ENCODE measurements at regions not wholly inside any gene's neighbourhood (a gene's known extent, or its start where the extent isn't known, plus 50 kb on each side); places are given as distances from the start of the nearest gene placed in this dataset.
A peak's percentile ranks its signal among the peaks of the same experiment; 100 is the strongest.

DNA sequence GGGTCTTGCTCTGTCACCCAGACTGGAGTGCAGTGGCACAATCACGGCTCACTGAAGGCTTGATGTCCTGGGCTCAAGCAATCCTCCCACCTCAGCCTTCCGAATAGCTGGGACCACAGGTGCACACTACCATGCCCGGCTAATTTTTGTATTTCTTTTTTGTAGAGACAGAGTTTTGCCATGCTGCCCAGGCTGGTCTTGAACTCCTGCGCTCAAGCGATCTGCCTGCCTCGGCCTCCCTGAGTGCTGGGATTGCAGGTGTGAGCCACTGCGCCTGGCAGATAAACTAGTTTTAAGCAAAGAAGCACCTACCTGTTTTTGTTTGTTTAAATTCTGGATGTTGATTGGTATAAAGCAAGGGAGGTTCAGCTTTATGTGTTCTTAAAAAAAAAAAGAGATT lies 170.6 kb upstream of the GOLIM4 start:
- DNase-seq (no peak), ATAC-seq (ENCODE audit: low read depth) (no peak)
- H3K27ac Mint-ChIP-seq = no peak overlapping the region
- H3K27me3 Mint-ChIP-seq = peaks cover 1% of the 10 kb centered on the region
- POLR2A ChIA-PET = no interaction called here
- H3K4me1 Mint-ChIP-seq = no peaks in the 10 kb centered on the region
- no peaks in the 10 kb centered on the region for H3K9me3 Mint-ChIP-seq
- no peaks in the 10 kb centered on the region for H3K36me3 Mint-ChIP-seq
- H3K4me3 Mint-ChIP-seq = no peak overlapping the region

DNA sequence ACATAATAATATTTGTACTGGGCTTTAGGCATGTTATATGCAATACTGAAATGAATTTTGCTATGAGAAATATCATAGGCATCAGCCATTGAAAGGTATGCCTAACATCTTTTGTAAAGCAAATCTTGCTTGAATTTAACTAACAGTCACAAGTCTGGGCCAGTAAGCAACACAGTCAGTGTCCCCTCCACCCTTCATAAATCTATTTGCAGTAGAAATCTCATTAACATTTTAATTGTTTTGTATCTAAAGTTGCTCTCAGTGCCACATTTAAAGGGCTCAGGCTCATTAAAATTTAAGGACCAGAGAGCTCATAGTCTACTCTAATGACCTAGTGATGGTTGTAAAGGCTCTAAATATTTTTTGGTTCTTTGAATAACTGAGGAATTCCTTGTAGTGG lies 167.2 kb upstream of the GOLIM4 start:
- Mint-ChIP-seq H3K27me3 (peaks cover 1% of the 10 kb centered on the region), H3K27ac (no peak overlapping the region), H3K4me1 (no peaks in the 10 kb centered on the region), H3K4me3 (no peak overlapping the region), H3K36me3 (no peaks in the 10 kb centered on the region), H3K9me3 (no peaks in the 10 kb centered on the region)
- no peak for DNase-seq
- POLR2A ChIA-PET = no interaction called here
- no peak for ATAC-seq (ENCODE audit: low read depth)

DNA sequence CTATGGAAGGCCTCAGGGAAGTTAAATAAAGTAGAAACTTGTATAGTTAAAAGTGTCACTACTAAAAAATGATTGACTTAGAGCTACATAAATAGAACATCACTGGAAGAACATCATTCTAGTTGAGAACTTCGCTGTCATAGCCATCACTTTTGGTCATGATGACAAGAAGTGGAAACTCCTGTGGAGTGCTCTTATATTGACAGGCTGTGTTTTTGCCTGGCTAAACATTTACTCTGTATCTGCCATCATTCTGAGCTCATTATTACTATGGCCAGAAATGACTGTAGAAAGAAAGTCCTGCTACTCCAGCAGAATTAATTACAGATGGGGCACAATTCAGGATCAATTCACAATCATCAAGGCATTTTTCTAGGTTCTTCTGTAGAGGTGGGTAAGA lies 165.1 kb upstream of the GOLIM4 start:
- no peaks in the 10 kb centered on the region for H3K4me1 Mint-ChIP-seq
- no peak for ATAC-seq (ENCODE audit: low read depth)
- H3K27me3 Mint-ChIP-seq = peaks cover 1% of the 10 kb centered on the region
- no peak overlapping the region for H3K4me3 Mint-ChIP-seq
- H3K9me3 Mint-ChIP-seq = no peaks in the 10 kb centered on the region
- no peaks in the 10 kb centered on the region for H3K36me3 Mint-ChIP-seq
- no peak overlapping the region for H3K27ac Mint-ChIP-seq
- no peak for DNase-seq
- POLR2A ChIA-PET = no interaction called here

DNA sequence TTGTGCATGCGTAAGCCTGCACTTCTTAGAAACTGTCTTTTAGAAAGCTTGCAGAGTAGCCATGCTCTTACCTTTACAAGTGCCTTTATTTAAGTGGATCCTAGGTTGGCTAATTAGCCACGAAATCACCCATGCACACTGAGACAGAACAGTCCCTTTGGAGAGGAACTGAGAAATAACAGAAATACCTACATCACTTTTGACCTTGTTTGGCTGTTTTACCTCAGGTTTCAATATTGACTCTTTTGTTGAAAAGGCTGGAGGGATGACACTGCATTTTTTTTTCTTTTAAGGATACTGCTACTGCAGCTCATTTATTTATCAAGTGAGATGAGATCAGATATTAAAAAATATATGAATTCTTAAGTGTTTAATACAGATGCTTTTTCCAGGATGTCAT lies 155.6 kb upstream of the GOLIM4 start:
- no peak for DNase-seq
- ATAC-seq (ENCODE audit: low read depth) = no peak
- peaks cover 12% of the 10 kb centered on the region for H3K4me1 Mint-ChIP-seq
- no peaks in the 10 kb centered on the region for H3K36me3 Mint-ChIP-seq
- peaks cover 6% of the 10 kb centered on the region for H3K9me3 Mint-ChIP-seq
- POLR2A ChIA-PET = no interaction called here
- H3K27ac Mint-ChIP-seq = no peak overlapping the region
- no peak overlapping the region for H3K4me3 Mint-ChIP-seq
- peaks cover 46% of the 10 kb centered on the region for H3K27me3 Mint-ChIP-seq

- DNase-seq = no peak
- Mint-ChIP-seq H3K4me3 (peak overlapping the region; percentile 66), H3K9me3 (peaks cover 6% of the 10 kb centered on the region), H3K36me3 (no peaks in the 10 kb centered on the region), H3K4me1 (peaks cover 12% of the 10 kb centered on the region), H3K27ac (no peak overlapping the region), H3K27me3 (peaks cover 51% of the 10 kb centered on the region)
- POLR2A ChIA-PET = no interaction called here
- ATAC-seq (ENCODE audit: low read depth) = no peak
These were observed 154.7 kb upstream of the GOLIM4 start for GRCh38 chr3:168250415-168250861.

- peak overlapping the region; percentile 66 for H3K4me3 Mint-ChIP-seq
- DNase-seq (peak; percentile 58), ATAC-seq (ENCODE audit: low read depth) (peak; percentile 80)
- peaks cover 55% of the 10 kb centered on the region for H3K27me3 Mint-ChIP-seq
- H3K36me3 Mint-ChIP-seq = no peaks in the 10 kb centered on the region
- peaks cover 2% of the 10 kb centered on the region for H3K9me3 Mint-ChIP-seq
- POLR2A ChIA-PET = no interaction called here
- H3K4me1 Mint-ChIP-seq = peaks cover 12% of the 10 kb centered on the region
- H3K27ac Mint-ChIP-seq = no peak overlapping the region
These were observed 154.1 kb upstream of the GOLIM4 start for GRCh38 chr3:168249550-168250414.

DNA sequence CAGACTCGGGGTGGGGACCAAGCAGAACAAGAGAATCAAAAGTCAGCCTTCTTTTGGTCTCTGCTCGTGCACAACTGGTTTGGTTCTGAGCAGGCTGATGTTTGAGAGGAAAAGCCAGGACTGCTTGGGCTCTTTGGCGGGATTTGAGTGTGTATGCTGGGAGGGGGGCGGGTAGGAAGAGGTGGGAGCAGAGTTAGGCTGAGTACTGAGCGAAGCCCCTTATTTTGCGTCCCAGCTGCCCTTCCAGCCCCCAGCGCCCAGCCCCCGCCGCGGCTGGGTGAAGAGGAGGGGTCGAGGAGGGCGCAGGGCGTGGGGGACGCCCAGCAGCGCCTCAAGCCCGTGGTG lies 153.5 kb upstream of the GOLIM4 start:
- peaks cover 60% of the 10 kb centered on the region for H3K27me3 Mint-ChIP-seq
- no peaks in the 10 kb centered on the region for H3K36me3 Mint-ChIP-seq
- H3K9me3 Mint-ChIP-seq = no peaks in the 10 kb centered on the region
- DNase-seq (no peak), ATAC-seq (ENCODE audit: low read depth) (no peak)
- no peak overlapping the region for H3K27ac Mint-ChIP-seq
- peak overlapping the region; percentile 73 for H3K4me3 Mint-ChIP-seq
- peaks cover 12% of the 10 kb centered on the region for H3K4me1 Mint-ChIP-seq
- POLR2A ChIA-PET = no interaction called here

DNA sequence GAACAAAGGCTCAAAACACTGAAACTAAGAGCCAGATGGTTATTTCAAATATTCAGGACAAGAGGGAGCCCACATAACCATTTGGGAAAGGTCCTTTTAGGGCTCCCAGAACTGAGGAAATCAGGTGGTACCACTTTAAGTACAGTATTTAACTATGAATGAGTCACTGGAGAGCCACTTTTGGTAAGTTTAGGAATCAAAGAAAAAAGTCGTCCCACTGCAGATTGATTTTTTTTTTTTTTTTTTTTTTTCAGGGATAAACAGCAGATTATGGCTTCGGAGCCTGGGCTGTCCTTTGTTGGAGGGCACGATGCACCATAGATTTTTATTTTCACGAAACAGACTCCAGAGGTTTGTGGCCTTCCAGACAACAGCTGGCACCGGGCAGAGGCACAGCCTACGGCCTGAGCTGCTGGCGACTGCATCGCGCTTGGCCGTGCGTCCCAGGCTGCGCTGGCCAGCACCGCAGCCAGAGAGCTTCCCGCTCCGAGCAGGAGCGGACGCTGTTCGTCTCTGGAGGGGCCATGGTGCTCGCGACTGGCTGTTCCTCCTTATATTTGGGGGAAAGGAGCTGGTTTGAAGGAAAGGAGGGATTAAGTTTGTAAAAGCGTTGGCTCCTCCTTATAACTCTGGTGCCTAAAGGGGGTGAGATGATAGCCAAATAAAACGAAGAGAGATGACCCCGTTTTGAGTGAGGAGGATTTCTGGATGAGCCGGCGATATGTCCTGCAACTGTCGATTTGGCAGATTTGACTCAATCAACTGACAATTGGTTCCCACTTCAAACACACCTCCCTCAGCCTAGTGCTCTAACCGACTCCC lies 152.9 kb upstream of the GOLIM4 start:
- POLR2A ChIA-PET = no interaction called here
- H3K27ac Mint-ChIP-seq = no peak overlapping the region
- peak overlapping the region; percentile 73 for H3K4me3 Mint-ChIP-seq
- ATAC-seq (ENCODE audit: low read depth) (no peak), DNase-seq (no peak)
- H3K9me3 Mint-ChIP-seq = no peaks in the 10 kb centered on the region
- peaks cover 12% of the 10 kb centered on the region for H3K4me1 Mint-ChIP-seq
- H3K27me3 Mint-ChIP-seq = peaks cover 60% of the 10 kb centered on the region
- H3K36me3 Mint-ChIP-seq = no peaks in the 10 kb centered on the region

GRCh38 chr3:168241156-168241555 lies 145.4 kb upstream of the GOLIM4 start:
- no peak for DNase-seq
- Mint-ChIP-seq H3K27me3 (peaks cover 19% of the 10 kb centered on the region), H3K4me3 (no peak overlapping the region), H3K27ac (no peak overlapping the region), H3K4me1 (no peaks in the 10 kb centered on the region), H3K36me3 (no peaks in the 10 kb centered on the region), H3K9me3 (no peaks in the 10 kb centered on the region)
- ATAC-seq (ENCODE audit: low read depth) = no peak
- POLR2A ChIA-PET = no interaction called here

GRCh38 chr3:168239287-168239686 lies 143.6 kb upstream of the GOLIM4 start:
- Mint-ChIP-seq H3K9me3 (no peaks in the 10 kb centered on the region), H3K4me3 (no peak overlapping the region), H3K4me1 (no peaks in the 10 kb centered on the region), H3K36me3 (no peaks in the 10 kb centered on the region), H3K27ac (no peak overlapping the region), H3K27me3 (peaks cover 6% of the 10 kb centered on the region)
- ATAC-seq (ENCODE audit: low read depth) (no peak), DNase-seq (no peak)
- POLR2A ChIA-PET = no interaction called here

DNA sequence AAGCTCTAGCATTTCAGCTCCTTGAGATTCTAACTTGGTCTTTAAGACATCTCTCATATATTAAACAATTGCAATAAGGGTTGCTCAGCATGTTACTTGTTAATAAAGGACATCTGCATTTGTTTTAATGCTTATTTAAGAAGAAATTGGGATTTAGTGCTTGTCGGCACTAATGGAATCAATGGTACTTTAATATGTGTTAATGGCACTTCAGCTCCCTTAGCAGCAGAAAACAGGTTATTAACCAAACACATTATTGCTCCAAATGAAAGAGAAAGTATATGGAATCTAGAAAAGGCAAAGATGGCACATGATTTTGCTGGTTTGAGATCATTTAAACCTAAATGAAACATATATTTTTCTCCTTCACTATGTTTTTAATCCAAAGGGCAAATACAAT lies 137.3 kb upstream of the GOLIM4 start:
- ATAC-seq (ENCODE audit: low read depth) (no peak), DNase-seq (no peak)
- Mint-ChIP-seq H3K36me3 (no peaks in the 10 kb centered on the region), H3K9me3 (no peaks in the 10 kb centered on the region), H3K27ac (no peak overlapping the region), H3K4me1 (no peaks in the 10 kb centered on the region), H3K27me3 (peaks cover 4% of the 10 kb centered on the region), H3K4me3 (no peak overlapping the region)
- POLR2A ChIA-PET = no interaction called here

DNA sequence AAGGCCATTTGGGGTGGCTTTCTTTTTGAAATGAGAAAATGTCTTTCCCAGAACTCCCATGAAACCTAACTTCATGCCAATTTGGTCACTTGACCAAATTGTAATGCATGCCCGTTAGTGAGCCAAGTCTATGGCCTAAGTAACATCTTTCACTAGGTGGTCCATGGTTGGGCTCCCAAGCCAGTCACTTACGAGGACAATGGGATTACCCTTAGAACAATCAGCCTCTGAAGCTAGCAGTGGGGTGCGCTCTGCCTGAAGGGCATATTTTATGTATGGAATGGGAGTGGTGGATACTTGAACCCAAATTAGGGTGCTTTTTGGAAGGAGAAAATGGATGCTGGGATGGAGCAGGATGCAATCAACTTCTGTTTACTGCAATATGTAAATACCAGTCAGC lies 127.4 kb upstream of the GOLIM4 start:
- Mint-ChIP-seq H3K27me3 (peaks cover 6% of the 10 kb centered on the region), H3K36me3 (no peaks in the 10 kb centered on the region)
- no peak for ATAC-seq (ENCODE audit: low read depth)

GRCh38 chr3:168220556-168220955 lies 124.8 kb upstream of the GOLIM4 start:
- no peaks in the 10 kb centered on the region for H3K36me3 Mint-ChIP-seq
- ATAC-seq (ENCODE audit: low read depth) (no peak), DNase-seq (no peak)
- H3K9me3 Mint-ChIP-seq = no peaks in the 10 kb centered on the region
- POLR2A ChIA-PET = no interaction called here
- peaks cover 10% of the 10 kb centered on the region for H3K27me3 Mint-ChIP-seq
- H3K27ac Mint-ChIP-seq = no peak overlapping the region
- H3K4me1 Mint-ChIP-seq = no peaks in the 10 kb centered on the region
- H3K4me3 Mint-ChIP-seq = no peak overlapping the region

More for the DNA sequence above, 127.4 kb upstream of the GOLIM4 start:
- no peak overlapping the region for H3K27ac Mint-ChIP-seq
- no peaks in the 10 kb centered on the region for H3K9me3 Mint-ChIP-seq
- no peaks in the 10 kb centered on the region for H3K4me1 Mint-ChIP-seq
- no peak for DNase-seq
- H3K4me3 Mint-ChIP-seq = no peak overlapping the region
- POLR2A ChIA-PET = no interaction called here

- no peak for DNase-seq
- Mint-ChIP-seq H3K27me3 (peaks cover 10% of the 10 kb centered on the region), H3K4me3 (no peak overlapping the region), H3K27ac (no peak overlapping the region), H3K9me3 (no peaks in the 10 kb centered on the region), H3K4me1 (no peaks in the 10 kb centered on the region), H3K36me3 (no peaks in the 10 kb centered on the region)
- POLR2A ChIA-PET = no interaction called here
- ATAC-seq (ENCODE audit: low read depth) = no peak
These were observed 123.8 kb upstream of the GOLIM4 start for GRCh38 chr3:168219530-168219929.
